ENCODE measurements at regions not wholly inside any gene's neighbourhood (a gene's known extent, or its start where the extent isn't known, plus 50 kb on each side); places are given as distances from the start of the nearest gene placed in this dataset.

- CTCF ChIA-PET: no interaction called here
- TF ChIP-seq CTCF (IDR thresholded peaks at IDR 0.05; ENCODE audit: low read depth, low read length): no peak
- no peak for DNase-seq (ENCODE audit: low read depth, low spot score)
- no peaks in the 10 kb centered on the region for H3K9me3 ChIP-seq (ENCODE audit: control insufficient read depth, insufficient read depth, low read length)
- peaks cover 37% of the 10 kb centered on the region for H3K27me3 ChIP-seq (ENCODE audit: control insufficient read depth, insufficient read depth, low read length)
- H3K27ac ChIP-seq (ENCODE audit: low read depth, low read length): no peak overlapping the region
- POLR2A ChIA-PET: no interaction called here
- no peak overlapping the region for H3K4me3 ChIP-seq (ENCODE audit: low read depth, low read length)
Measured at GRCh38 chr1:25055961-25056360, 125.9 kb upstream of the RUNX3 start.

GRCh38 chr1:25055324-25055780 is 125.3 kb upstream of the RUNX3 start:
- POLR2A ChIA-PET: no interaction called here
- Histone ChIP-seq H3K4me3 (ENCODE audit: low read depth, low read length) (no peak overlapping the region), H3K27ac (ENCODE audit: low read depth, low read length) (no peak overlapping the region), H3K9me3 (ENCODE audit: control insufficient read depth, insufficient read depth, low read length) (no peaks in the 10 kb centered on the region), H3K27me3 (ENCODE audit: control insufficient read depth, insufficient read depth, low read length) (peaks cover 41% of the 10 kb centered on the region)
- no peak for DNase-seq (ENCODE audit: low read depth, low spot score)
- no peak for TF ChIP-seq CTCF (IDR thresholded peaks at IDR 0.05; ENCODE audit: low read depth, low read length)
- CTCF ChIA-PET: no interaction called here

GRCh38 chr1:25054526-25055323 is 124.6 kb upstream of the RUNX3 start:
- TF ChIP-seq CTCF (IDR thresholded peaks at IDR 0.05; ENCODE audit: low read depth, low read length): no peak
- H3K27ac ChIP-seq (ENCODE audit: low read depth, low read length): no peak overlapping the region
- no peak overlapping the region for H3K4me3 ChIP-seq (ENCODE audit: low read depth, low read length)
- ChIA-PET CTCF (no interaction called here), POLR2A (no interaction called here)
- no peak for DNase-seq (ENCODE audit: low read depth, low spot score)
- peaks cover 42% of the 10 kb centered on the region for H3K27me3 ChIP-seq (ENCODE audit: control insufficient read depth, insufficient read depth, low read length)
- H3K9me3 ChIP-seq (ENCODE audit: control insufficient read depth, insufficient read depth, low read length): no peaks in the 10 kb centered on the region

GRCh38 chr1:25053576-25054250 is 123.6 kb upstream of the RUNX3 start:
- Histone ChIP-seq H3K27me3 (ENCODE audit: control insufficient read depth, insufficient read depth, low read length) (peaks cover 49% of the 10 kb centered on the region), H3K4me3 (ENCODE audit: low read depth, low read length) (no peak overlapping the region), H3K9me3 (ENCODE audit: control insufficient read depth, insufficient read depth, low read length) (no peaks in the 10 kb centered on the region), H3K27ac (ENCODE audit: low read depth, low read length) (no peak overlapping the region)
- no peak for TF ChIP-seq CTCF (IDR thresholded peaks at IDR 0.05; ENCODE audit: low read depth, low read length)
- CTCF ChIA-PET: no interaction called here
- DNase-seq (ENCODE audit: low read depth, low spot score): no peak
- POLR2A ChIA-PET: no interaction called here

- POLR2A ChIA-PET: no interaction called here
- peaks cover 57% of the 10 kb centered on the region for H3K27me3 ChIP-seq (ENCODE audit: control insufficient read depth, insufficient read depth, low read length)
Measured at GRCh38 chr1:25051906-25052305, 121.8 kb upstream of the RUNX3 start.

More at GRCh38 chr1:25051906-25052305, 121.8 kb upstream of the RUNX3 start:
- H3K27ac ChIP-seq (ENCODE audit: low read depth, low read length): no peak overlapping the region
- no peak for DNase-seq (ENCODE audit: low read depth, low spot score)
- H3K4me3 ChIP-seq (ENCODE audit: low read depth, low read length): no peak overlapping the region
- no peak for TF ChIP-seq CTCF (IDR thresholded peaks at IDR 0.05; ENCODE audit: low read depth, low read length)
- no peaks in the 10 kb centered on the region for H3K9me3 ChIP-seq (ENCODE audit: control insufficient read depth, insufficient read depth, low read length)
- CTCF ChIA-PET: no interaction called here
